GM12872 (cell line): ENCODE measurements at regions not wholly inside any gene's neighbourhood (a gene's known extent, or its start where the extent isn't known, plus 50 kb on each side); places are given as distances from the start of the nearest gene placed in this dataset.

Source experiments
- CTCF ChIP-seq: IDR thresholded peaks from 3 replicates; pipeline ENCODE4 v1.5.1; 2011; ENCODE audit warnings: low read depth, mild to moderate bottlenecking, low read length, moderate library complexity; ENCODE audit not compliant: insufficient read depth

- TF ChIP-seq CTCF, result no peak
These were observed 317.8 kb upstream of the NT5E start for GRCh38 chr6:85132091-85132490.

- TF ChIP-seq CTCF, result no peak
These were observed 319.1 kb upstream of the NT5E start for GRCh38 chr6:85130743-85131142.

- no peak for TF ChIP-seq CTCF
These were observed 320.0 kb upstream of the NT5E start for GRCh38 chr6:85129881-85130280.

- TF ChIP-seq CTCF, result no peak
These were observed 321.1 kb upstream of the NT5E start for GRCh38 chr6:85128781-85129180.

- TF ChIP-seq CTCF, result no peak
These were observed 322.1 kb upstream of the NT5E start for GRCh38 chr6:85127696-85128243.

- no peak for TF ChIP-seq CTCF
These were observed 322.8 kb upstream of the NT5E start for GRCh38 chr6:85127168-85127498.

GRCh38 chr6:85126485-85127167 lies 323.3 kb upstream of the NT5E start:
- peak; percentile 63 for TF ChIP-seq CTCF
